ENCODE measurements at regions not wholly inside any gene's neighbourhood (a gene's known extent, or its start where the extent isn't known, plus 50 kb on each side); places are given as distances from the start of the nearest gene placed in this dataset.

- no peak for DNase-seq
- peaks cover 2% of the 10 kb centered on the region for H3K27me3 Mint-ChIP-seq (ENCODE audit: insufficient read depth, unreplicated experiment)
- Histone ChIP-seq H3K4me3 (ENCODE audit: low read depth, low read length) (no peak overlapping the region), H3K27me3 (replicated peaks; ENCODE audit: control insufficient read depth, insufficient read depth, low read length) (no peaks in the 10 kb centered on the region), H3K9me3 (0 out of 2 replicates have a peak, but pooled peaks cover under 1% of the 10 kb centered on the region), H3K36me3 (ENCODE audit: control insufficient read depth, insufficient read depth, low read length) (no peaks in the 10 kb centered on the region), H3K4me1 (no peaks in the 10 kb centered on the region)
- no peaks in the 10 kb centered on the region for H3K9me3 Mint-ChIP-seq (ENCODE audit: unreplicated experiment)
- ChIA-PET CTCF (no interaction called here), POLR2A (no interaction called here)
- H3K4me1 Mint-ChIP-seq (ENCODE audit: low read depth, unreplicated experiment) = no peaks in the 10 kb centered on the region
- intact Hi-C loops (cut with micrococcal nuclease; ENCODE audit: unreplicated experiment) = no loop called here
- no peak for TF ChIP-seq CTCF (IDR thresholded peaks at IDR 0.05; ENCODE audit: insufficient read depth in 1 of 2, low read depth in 1 of 2, low read length in 1 of 2, severe bottlenecking in 1 of 2, unreplicated experiment in 1 of 2)
- no peak overlapping the region for H3K27ac Mint-ChIP-seq (ENCODE audit: unreplicated experiment)
- no peaks in the 10 kb centered on the region for H3K36me3 Mint-ChIP-seq (ENCODE audit: insufficient read depth, unreplicated experiment)
- no TSS peak for BruUV-seq (replicated peaks)
- H3K4me3 Mint-ChIP-seq (ENCODE audit: unreplicated experiment) = no peak overlapping the region
Observed at GRCh38 chr2:67667054-67667908, 270.1 kb downstream of the ETAA1 start.

GRCh38 chr2:67668538-67668937 lies 271.4 kb downstream of the ETAA1 start:
- no peaks in the 10 kb centered on the region for H3K27me3 ChIP-seq (replicated peaks; ENCODE audit: control insufficient read depth, insufficient read depth, low read length)
- POLR2A ChIA-PET = no interaction called here
- Mint-ChIP-seq H3K4me3 (ENCODE audit: unreplicated experiment) (no peak overlapping the region), H3K9me3 (ENCODE audit: unreplicated experiment) (no peaks in the 10 kb centered on the region), H3K27me3 (ENCODE audit: insufficient read depth, unreplicated experiment) (peaks cover 2% of the 10 kb centered on the region), H3K27ac (ENCODE audit: unreplicated experiment) (no peak overlapping the region), H3K4me1 (ENCODE audit: low read depth, unreplicated experiment) (no peaks in the 10 kb centered on the region), H3K36me3 (ENCODE audit: insufficient read depth, unreplicated experiment) (no peaks in the 10 kb centered on the region)
- H3K36me3 ChIP-seq (ENCODE audit: control insufficient read depth, insufficient read depth, low read length) = no peaks in the 10 kb centered on the region
- H3K9me3 ChIP-seq = 0 out of 2 replicates have a peak, but pooled peaks cover 3% of the 10 kb centered on the region
- TF ChIP-seq CTCF (IDR thresholded peaks at IDR 0.05; ENCODE audit: insufficient read depth in 1 of 2, low read depth in 1 of 2, low read length in 1 of 2, severe bottlenecking in 1 of 2, unreplicated experiment in 1 of 2) = no peak
- H3K4me1 ChIP-seq = no peaks in the 10 kb centered on the region
- no peak overlapping the region for H3K4me3 ChIP-seq (ENCODE audit: low read depth, low read length)
- BruUV-seq (replicated peaks) = no TSS peak
- CTCF ChIA-PET = no interaction called here
- intact Hi-C loops (cut with micrococcal nuclease; ENCODE audit: unreplicated experiment) = no loop called here
- no peak for DNase-seq

- TF ChIP-seq CTCF (IDR thresholded peaks at IDR 0.05; ENCODE audit: insufficient read depth in 1 of 2, low read depth in 1 of 2, low read length in 1 of 2, severe bottlenecking in 1 of 2, unreplicated experiment in 1 of 2) = no peak
- Mint-ChIP-seq H3K4me3 (ENCODE audit: unreplicated experiment) (no peak overlapping the region), H3K27me3 (ENCODE audit: insufficient read depth, unreplicated experiment) (peaks cover 2% of the 10 kb centered on the region), H3K27ac (ENCODE audit: unreplicated experiment) (no peak overlapping the region), H3K9me3 (ENCODE audit: unreplicated experiment) (no peaks in the 10 kb centered on the region), H3K4me1 (ENCODE audit: low read depth, unreplicated experiment) (no peaks in the 10 kb centered on the region), H3K36me3 (ENCODE audit: insufficient read depth, unreplicated experiment) (no peaks in the 10 kb centered on the region)
- ChIA-PET CTCF (interaction anchor here (0.6 kb wide), 1 partner anchor 222 kb away, joined by 3 read pairs; no protein-coding TSS in a partner anchor), POLR2A (no interaction called here)
- intact Hi-C loops (cut with micrococcal nuclease; ENCODE audit: unreplicated experiment) = no loop called here
- Histone ChIP-seq H3K4me1 (no peaks in the 10 kb centered on the region), H3K9me3 (0 out of 2 replicates have a peak, but pooled peaks cover 3% of the 10 kb centered on the region), H3K4me3 (ENCODE audit: low read depth, low read length) (no peak overlapping the region), H3K36me3 (ENCODE audit: control insufficient read depth, insufficient read depth, low read length) (no peaks in the 10 kb centered on the region), H3K27me3 (replicated peaks; ENCODE audit: control insufficient read depth, insufficient read depth, low read length) (no peaks in the 10 kb centered on the region)
- no peak for DNase-seq
- BruUV-seq (replicated peaks) = no TSS peak
Observed at GRCh38 chr2:67669168-67669567, 272.0 kb downstream of the ETAA1 start.
